SK-N-SH (cell line): ENCODE measurements at regions not wholly inside any gene's neighbourhood (a gene's known extent, or its start where the extent isn't known, plus 50 kb on each side); places are given as distances from the start of the nearest gene placed in this dataset.

ENCODE experiments used
- CTCF ChIA-PET: fragments of 300-600, 350-600 bp; formaldehyde crosslinking; extraction: SDS; loops from one replicate; lab custom pipeline; 2021; lab: Yijun Ruan, JAX
- POLR2A ChIA-PET: fragments of 350-600 bp; sonication (Branson Sonifier 250); formaldehyde crosslinking; extraction: SDS; loops from one replicate; lab custom pipeline; 2020; ENCODE audit warnings: antibody characterized with exemption, inconsistent platforms; lab: Yijun Ruan, JAX
- DNase-seq: peaks from one replicate; pipeline ENCODE4 v3.0.0; 2012
- H2AFZ ChIP-seq: fragments of 200-600 bp; sonication (generic); 2 replicates; pipeline ENCODE4 v1.8.1; 2016; ENCODE audit warnings: antibody characterized with exemption, mild to moderate bottlenecking, low read depth
- H3F3A ChIP-seq: fragments of 200-600 bp; sonication (generic); replicated peaks from 2 replicates; pipeline ENCODE3; 2016; ENCODE audit warnings: antibody characterized with exemption, mild to moderate bottlenecking; ENCODE audit not compliant: insufficient read depth
- H3K27ac ChIP-seq, 2 experiments: fragments of 200-500 bp in 1 of 2; fragments of 200-600 bp in 1 of 2; sonication (Bioruptor generic) in 1 of 2; sonication (generic), shearing (Covaris generic) in 1 of 2; 2 replicates each; pipeline versions ENCODE4 v1.5.1 to v1.6.1; 2014 to 2016; ENCODE audit warnings: low read depth in 2 of 2, inconsistent platforms in 1 of 2, low read length in 1 of 2, mild to moderate bottlenecking in 1 of 2, mixed read lengths in 1 of 2
- H3K27me3 ChIP-seq: fragments of 200-600 bp; sonication (generic), shearing (Covaris generic); 2 replicates; pipeline ENCODE4 v1.6.1; 2016; ENCODE audit warnings: mixed run types; ENCODE audit not compliant: insufficient read depth
- H3K36me3 ChIP-seq, 2 experiments: fragments of 200-500 bp in 1 of 2; fragments of 200-600 bp in 1 of 2; sonication (Bioruptor generic) in 1 of 2; sonication (generic) in 1 of 2; replicated peaks in 1 of 2; 2 replicates each; pipeline versions ENCODE3 to v1.5.1; 2014 to 2016; ENCODE audit warnings: low read length in 1 of 2, mild to moderate bottlenecking in 1 of 2; ENCODE audit not compliant: insufficient read depth in 2 of 2, control insufficient read depth in 1 of 2
- H3K4me1 ChIP-seq, 2 experiments: fragments of 200-500 bp in 1 of 2; fragments of 200-600 bp in 1 of 2; sonication (Bioruptor generic) in 1 of 2; sonication (generic), shearing (Covaris generic) in 1 of 2; 2 replicates each; pipeline versions ENCODE4 v1.5.1 to v1.6.1; 2014 to 2016; ENCODE audit warnings: low read depth in 1 of 2, low read length in 1 of 2, mixed run types in 1 of 2; ENCODE audit not compliant: insufficient read depth in 2 of 2, control insufficient read depth in 1 of 2
- H3K4me2 ChIP-seq: fragments of 200-600 bp; sonication (generic), shearing (Covaris generic); 2 replicates; pipeline ENCODE4 v1.6.1; 2017; ENCODE audit warnings: mixed run types
- H3K4me3 ChIP-seq, 2 experiments: fragments of 200-500 bp in 1 of 2; fragments of 200-600 bp in 1 of 2; sonication (Bioruptor generic) in 1 of 2; sonication (generic), shearing (Covaris generic) in 1 of 2; 2 replicates each; pipeline versions ENCODE4 v1.5.1 to v1.8.1; 2014 to 2016; ENCODE audit warnings: low read depth in 2 of 2, inconsistent platforms in 1 of 2, low read length in 1 of 2, mild to moderate bottlenecking in 1 of 2, mixed read lengths in 1 of 2, moderate library complexity in 1 of 2
- H3K79me2 ChIP-seq: fragments of 200-600 bp; sonication (generic); 2 replicates; pipeline ENCODE4 v1.8.1; 2017; ENCODE audit warnings: mild to moderate bottlenecking; ENCODE audit not compliant: insufficient read depth
- H3K9ac ChIP-seq: fragments of 200-600 bp; sonication (generic); 2 replicates; pipeline ENCODE4 v1.6.1; 2017; ENCODE audit warnings: mixed run types
- H3K9me2 ChIP-seq: fragments of 200-600 bp; sonication (generic); 2 replicates; pipeline ENCODE4 v1.6.1; 2017; ENCODE audit warnings: mixed run types
- H3K9me3 ChIP-seq: fragments of 200-600 bp; sonication (generic); 2 replicates; pipeline ENCODE4 v1.6.1; 2017; ENCODE audit warnings: mixed run types, mild to moderate bottlenecking, moderate library complexity
- H4K20me1 ChIP-seq: fragments of 200-600 bp; sonication (generic); 2 replicates; pipeline ENCODE4 v1.6.1; 2017; ENCODE audit warnings: mild to moderate bottlenecking, mixed run types; ENCODE audit not compliant: insufficient read depth
- FOXM1 ChIP-seq: IDR thresholded peaks from 2 replicates; pipeline ENCODE4 v1.4.0; 2012; ENCODE audit warnings: low read depth, mild to moderate bottlenecking
- GABPA ChIP-seq: IDR thresholded peaks from 2 replicates; pipeline ENCODE4 v1.4.0; 2012; ENCODE audit warnings: low read depth, mild to moderate bottlenecking
- IRF3 ChIP-seq: fragments of 150-350 bp; IDR thresholded peaks from 2 replicates; pipeline ENCODE4 v1.6.1; 2016; ENCODE audit warnings: mild to moderate bottlenecking, low read depth, low read length
- JUND ChIP-seq: IDR thresholded peaks from 2 replicates; pipeline ENCODE4 v1.4.0; 2012
- MAX ChIP-seq: IDR thresholded peaks from 2 replicates; pipeline ENCODE4 v1.4.0; 2012; ENCODE audit warnings: low read depth
- MXI1 ChIP-seq: IDR thresholded peaks from 2 replicates; pipeline ENCODE4 v1.6.1; 2012; ENCODE audit warnings: mild to moderate bottlenecking, low read depth, low read length, improper control_type of control experiment
- PBX3 ChIP-seq: IDR thresholded peaks from 2 replicates; pipeline ENCODE4; 2012
- RAD21 ChIP-seq: IDR thresholded peaks from 2 replicates; pipeline ENCODE4 v1.6.1; 2012; ENCODE audit warnings: mild to moderate bottlenecking, low read length
- REST ChIP-seq: IDR thresholded peaks from 2 replicates; pipeline ENCODE4 v1.6.1; 2012; ENCODE audit warnings: mild to moderate bottlenecking, low read depth, low read length, moderate library complexity
- RFX5 ChIP-seq: IDR thresholded peaks from 2 replicates; pipeline ENCODE4 v1.6.1; 2012; ENCODE audit warnings: mild to moderate bottlenecking, improper control_type of control experiment, low read length
- RXRA ChIP-seq: IDR thresholded peaks from 2 replicates; pipeline ENCODE4 v1.4.0; 2012; ENCODE audit warnings: low read depth, mild to moderate bottlenecking, borderline replicate concordance
- SIN3A ChIP-seq: IDR thresholded peaks from 2 replicates; pipeline ENCODE4 v1.6.1; 2012; ENCODE audit warnings: low read depth, mild to moderate bottlenecking, low read length, moderate library complexity, borderline replicate concordance
- TCF12 ChIP-seq: IDR thresholded peaks from 2 replicates; pipeline ENCODE4 v1.4.0; 2012
- USF2 ChIP-seq: fragments of 150-350 bp; IDR thresholded peaks from 2 replicates; pipeline ENCODE4 v1.6.1; 2017; ENCODE audit warnings: antibody characterized with exemption, low read length, low read depth, borderline replicate concordance
- YY1 ChIP-seq: IDR thresholded peaks from 2 replicates; pipeline ENCODE4 v1.4.0; 2012; ENCODE audit warnings: low read depth, mild to moderate bottlenecking
- ZBTB33 ChIP-seq: IDR thresholded peaks from 2 replicates; pipeline ENCODE4 v1.4.0; 2012; ENCODE audit warnings: low read depth, borderline replicate concordance
- WGBS: methylation state at CpG from one replicate; pipeline ENCODE4 v1.1.6; 2017; ENCODE audit warnings: low lambda C conversion rate; 5-methylcytosine and 5-hydroxymethylcytosine counted together

- no peaks in the 10 kb centered on the region for H3K9me3 ChIP-seq
- H3K4me1 ChIP-seq, result peaks cover 4 to 8% of the 10 kb centered on the region in 2 experiments; a peak in 2 of 4 replicates
- no peaks in the 10 kb centered on the region for H3K27me3 ChIP-seq
- H3K36me3 ChIP-seq, result no peaks in the 10 kb centered on the region
- WGBS, result 100% methylated on average over 1 of the region's 1 CpG
- no peak overlapping the region for H3K4me3 ChIP-seq
- no peak overlapping the region for H2AFZ ChIP-seq
- H3K9me2 ChIP-seq, result no peaks in the 10 kb centered on the region
- H3K4me2 ChIP-seq, result no peak overlapping the region
- H3K79me2 ChIP-seq, result no peaks in the 10 kb centered on the region
- DNase-seq, result no peak
- TF ChIP-seq TCF12 (no peak), USF2 (no peak), PBX3 (no peak), RFX5 (no peak), ZBTB33 (no peak), FOXM1 (no peak), IRF3 (no peak), JUND (no peak), MAX (no peak), RXRA (no peak), YY1 (no peak), MXI1 (no peak), REST (no peak), SIN3A (no peak), GABPA (no peak), RAD21 (no peak)
- H3F3A ChIP-seq, result no peaks in the 10 kb centered on the region
- H3K27ac ChIP-seq, result no peak overlapping the region
- H3K9ac ChIP-seq, result no peak overlapping the region
- CTCF ChIA-PET, result interaction anchor here (0.8 to 5.8 kb wide), 41 partner anchors 11 to 573 kb away, joined by 3 to 55 read pairs (median 6); partner anchors contain the start of gene KCNMA1
- POLR2A ChIA-PET, result no interaction called here
- no peaks in the 10 kb centered on the region for H4K20me1 ChIP-seq
Measured at GRCh38 chr10:77712207-77712606, 74.6 kb upstream of the KCNMA1 start.
